HepG2 (cell line): ENCODE measurements at regions not wholly inside any gene's neighbourhood (a gene's known extent, or its start where the extent isn't known, plus 50 kb on each side); places are given as distances from the start of the nearest gene placed in this dataset.

ENCODE experiments used
- ATAC-seq: fragments of 200-7000 bp; cut with Tn5 transposase; 3 replicates; pipeline ENCODE4 v1.9.1; 2020; ENCODE audit warnings: mild to moderate bottlenecking, moderate library complexity
- BruUV-seq: library from RNA; stranded (reverse); fragments of 400-500 nt; replicated peaks from 2 replicates; lab custom pipeline; 2021; lab: Mats Ljungman, UMichigan
- CTCF ChIA-PET: fragments of 300-600 bp; formaldehyde crosslinking; extraction: SDS; loops from one replicate; lab custom pipeline; 2021; ENCODE audit warnings: low total read pairs, inconsistent platforms, low intra/inter-chr PET ratio; lab: Yijun Ruan, JAX
- POLR2A ChIA-PET: fragments of 350-600 bp; sonication (Branson Sonifier 250); formaldehyde crosslinking; loops from one replicate; lab custom pipeline; 2020; ENCODE audit warnings: antibody characterized with exemption, inconsistent platforms; lab: Yijun Ruan, JAX
- DNase-seq: peaks from one replicate; pipeline ENCODE4 v3.0.0-alpha.2; 2015; ENCODE audit warnings: low spot score
- FAIRE-seq: peaks from 3 replicates; lab custom pipeline; 2011; peaks lifted over from hg19 to GRCh38; lab: Jason Lieb, UNC
- H2AFZ ChIP-seq: one replicate; pipeline ENCODE4 v1.6.1; 2011; ENCODE audit warnings: low read length, inconsistent platforms
- H3K27ac ChIP-seq: fragments of 300-600 bp; 3 replicates; pipeline ENCODE4 v1.8.0; 2011; ENCODE audit warnings: mixed run types, mild to moderate bottlenecking, mixed read lengths, low read length, inconsistent platforms; ENCODE audit not compliant: insufficient read depth; ENCODE audit errors: extremely low read length
- H3K27me3 ChIP-seq, 2 experiments: fragments of 200-600 bp in 1 of 2; 2 replicates in 1 of 2; 3 replicates in 1 of 2; pipeline versions ENCODE4 v1.6.0 to v1.8.0; 2011; ENCODE audit warnings: low read length in 2 of 2, mild to moderate bottlenecking in 2 of 2, moderate library complexity in 2 of 2, inconsistent platforms in 1 of 2; ENCODE audit not compliant: insufficient read depth in 2 of 2, control insufficient read depth in 1 of 2
- H3K36me3 ChIP-seq, 2 experiments: fragments of 200-600 bp in 1 of 2; replicated peaks in 1 of 2; 2 replicates in 1 of 2; 3 replicates in 1 of 2; pipeline versions ENCODE4 v1.5.1 to v1.8.0; 2011; ENCODE audit warnings: low read length in 2 of 2, inconsistent platforms in 1 of 2; ENCODE audit not compliant: insufficient read depth in 2 of 2, control insufficient read depth in 1 of 2
- H3K4me1 ChIP-seq: 2 replicates; pipeline ENCODE4 v1.5.1; 2012; ENCODE audit warnings: low read length, inconsistent platforms; ENCODE audit not compliant: insufficient read depth
- H3K4me2 ChIP-seq: 2 replicates; pipeline ENCODE4 v1.6.0; 2011; ENCODE audit warnings: low read depth, low read length, inconsistent platforms
- H3K4me3 ChIP-seq, 3 experiments: fragments of 200-600 bp in 1 of 3; sonication (generic), shearing (Covaris generic) in 1 of 3; replicated peaks in 1 of 3; 2 replicates each; pipeline ENCODE4 v1.5.1; 2011 to 2016; ENCODE audit warnings: low read length in 3 of 3, inconsistent platforms in 2 of 3, low read depth in 2 of 3, mild to moderate bottlenecking in 2 of 3, control low read depth in 1 of 3, mixed read lengths in 1 of 3; ENCODE audit not compliant: insufficient read depth in 1 of 3
- H3K79me2 ChIP-seq: one replicate; pipeline ENCODE4 v1.6.1; 2011; ENCODE audit warnings: low read length, inconsistent platforms; ENCODE audit not compliant: insufficient read depth
- H3K9ac ChIP-seq: 2 replicates; pipeline ENCODE4 v1.6.0; 2011; ENCODE audit warnings: mild to moderate bottlenecking, low read depth, low read length, inconsistent platforms; ENCODE audit not compliant: insufficient read depth
- H3K9me3 ChIP-seq: 2 replicates; pipeline ENCODE4 v1.5.1; 2012; ENCODE audit warnings: mild to moderate bottlenecking, low read length
- H4K20me1 ChIP-seq: 2 replicates; pipeline ENCODE4 v1.6.0; 2011; ENCODE audit warnings: inconsistent platforms, mild to moderate bottlenecking, low read length, moderate library complexity; ENCODE audit not compliant: insufficient read depth
- AGO2 ChIP-seq: fragments of 200-400 bp; formaldehyde crosslinking; optimal IDR thresholded peaks from 2 replicates; pipeline ENCODE3; 2017; ENCODE audit warnings: mild to moderate bottlenecking, low read depth, low read length, moderate library complexity
- HOXA3 ChIP-seq: sonication (generic); formaldehyde crosslinking; IDR thresholded peaks from 2 replicates; pipeline ENCODE4 v1.5.0; 2020; ENCODE audit warnings: missing genetic modification reagents
- JARID2 ChIP-seq: sonication (generic); formaldehyde crosslinking; IDR thresholded peaks from 2 replicates; pipeline ENCODE4 v1.8.1; 2023; ENCODE audit warnings: missing genetic modification reagents, inconsistent platforms; ENCODE audit not compliant: insufficient replicate concordance
- KAT8 ChIP-seq: IDR thresholded peaks from 2 replicates; pipeline ENCODE4 v1.6.1; 2016; ENCODE audit warnings: missing genetic modification reagents, missing compliant biosample characterization
- MBNL3 ChIP-seq: fragments of 250-450 bp; sonication (Bioruptor Pico); conservative IDR thresholded peaks from 2 replicates; pipeline ENCODE4 v1.8.0; 2022; ENCODE audit warnings: mild to moderate bottlenecking, inconsistent platforms
- NR2F1 ChIP-seq, 2 experiments: fragments of 450-650 bp in 1 of 2; formaldehyde crosslinking in 1 of 2; IDR thresholded peaks; 2 replicates each; pipeline versions ENCODE4 v1.5.0 to v1.6.1; 2016 to 2020; ENCODE audit warnings: mild to moderate bottlenecking in 1 of 2, missing compliant biosample characterization in 1 of 2, missing genetic modification reagents in 1 of 2, moderate library complexity in 1 of 2
- RNF2 ChIP-seq: fragments of 450-650 bp; conservative IDR thresholded peaks from 2 replicates; pipeline ENCODE4 v1.6.1; 2016; ENCODE audit warnings: low read depth
- SIX1 ChIP-seq: sonication (generic); formaldehyde crosslinking; IDR thresholded peaks from 2 replicates; pipeline ENCODE4 v1.4.0; 2020; ENCODE audit warnings: missing genetic modification reagents, borderline replicate concordance
- SMAD9 ChIP-seq: sonication (generic); formaldehyde crosslinking; IDR thresholded peaks from 2 replicates; pipeline ENCODE4 v1.5.1; 2020; ENCODE audit warnings: mild to moderate bottlenecking, missing genetic modification reagents
- SNAPC2 ChIP-seq: sonication (generic); formaldehyde crosslinking; IDR thresholded peaks from 2 replicates; pipeline ENCODE4 v1.8.1; 2022; ENCODE audit warnings: mild to moderate bottlenecking, missing genetic modification reagents
- ZBTB3 ChIP-seq: sonication (generic); formaldehyde crosslinking; IDR thresholded peaks from 2 replicates; pipeline ENCODE4 v1.4.0; 2020; ENCODE audit warnings: low read depth, mild to moderate bottlenecking, moderate library complexity, missing genetic modification reagents, borderline replicate concordance
- ZFP1 ChIP-seq: IDR thresholded peaks from 2 replicates; pipeline ENCODE4 v1.6.1; 2016
- ZNF136 ChIP-seq: sonication (generic); formaldehyde crosslinking; IDR thresholded peaks from 2 replicates; pipeline ENCODE4 v1.8.1; 2022; ENCODE audit warnings: low read depth, mild to moderate bottlenecking, moderate library complexity, missing genetic modification reagents
- ZNF766 ChIP-seq: sonication (generic); formaldehyde crosslinking; IDR thresholded peaks from 2 replicates; pipeline ENCODE4 v1.5.0; 2020; ENCODE audit warnings: missing genetic modification reagents, borderline replicate concordance
- ZNF83 ChIP-seq: sonication (generic); formaldehyde crosslinking; IDR thresholded peaks from 2 replicates; pipeline ENCODE4 v1.4.0; 2020; ENCODE audit warnings: missing genetic modification reagents, mild to moderate bottlenecking, borderline replicate concordance
- WGBS: methylation state at CpG from one replicate; pipeline ENCODE4 v1.1.6; 2017; ENCODE audit warnings: low lambda C conversion rate; 5-methylcytosine and 5-hydroxymethylcytosine counted together
- in situ Hi-C: cut with HindIII; loops from 2 replicates; pipeline ENCODE4 v1.10.0; 2017; ENCODE audit warnings: low pct_unique_long_range_greater_than_20kb; ENCODE audit not compliant: extremely low pct_ligation_motif_present
- intact Hi-C: fragments of 100-400 bp; cut with micrococcal nuclease; formaldehyde crosslinking; loops from one replicate; pipeline ENCODE4 v1.10.0; 2022; ENCODE audit not compliant: unreplicated experiment
- TF ChIP-seq, protein P1 (sequence below): sonication (generic); formaldehyde crosslinking; IDR thresholded peaks from 2 replicates; pipeline ENCODE4 v1.5.1; 2020; ENCODE audit warnings: missing genetic modification reagents, mild to moderate bottlenecking, borderline replicate concordance
- TF ChIP-seq, protein P2 (sequence below): sonication (generic); formaldehyde crosslinking; IDR thresholded peaks from 2 replicates; pipeline ENCODE4 v1.4.0; 2020; ENCODE audit warnings: missing genetic modification reagents
- TF ChIP-seq, protein P3 (sequence below): sonication (generic); formaldehyde crosslinking; IDR thresholded peaks from 2 replicates; pipeline ENCODE4 v1.4.0; 2020; ENCODE audit warnings: missing genetic modification reagents

DNA sequence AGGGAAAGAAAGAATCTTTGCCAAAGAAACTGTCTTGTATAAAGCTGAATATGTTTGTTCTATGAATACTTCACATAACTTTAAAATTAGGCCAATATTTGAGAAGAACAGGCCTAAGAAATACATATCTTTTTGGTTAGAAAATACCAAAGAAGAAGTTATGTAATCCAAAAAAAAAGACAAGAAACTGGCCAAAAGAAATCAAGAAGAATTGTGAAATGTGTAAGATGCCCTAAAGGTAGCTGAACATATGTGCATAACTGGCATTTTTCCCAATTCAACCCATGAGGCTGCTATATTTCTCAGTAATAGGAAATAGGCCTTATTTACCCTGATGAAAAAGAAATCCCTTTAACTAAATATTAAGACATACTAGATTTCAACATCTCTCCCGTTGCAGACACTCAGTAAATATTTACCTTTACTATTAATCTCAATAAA is 290.0 kb downstream of the CETN3 start:
- no peaks in the 10 kb centered on the region for H3K4me1 ChIP-seq
- intact Hi-C loops (no loop called here), in situ Hi-C loops (no loop called here)
- H3K4me3 ChIP-seq = no peak overlapping the region
- H3K36me3 ChIP-seq = no peaks in the 10 kb centered on the region
- CTCF ChIA-PET = no interaction called here
- no peak for DNase-seq
- FAIRE-seq = no peak
- POLR2A ChIA-PET = no interaction called here
- H3K79me2 ChIP-seq = no peaks in the 10 kb centered on the region
- no peaks in the 10 kb centered on the region for H3K27me3 ChIP-seq
- no TSS peak for BruUV-seq
- H3K27ac ChIP-seq = no peak overlapping the region
- ATAC-seq = no peak
- H3K9me3 ChIP-seq = no peaks in the 10 kb centered on the region
- no peak overlapping the region for H2AFZ ChIP-seq
- no peak overlapping the region for H3K4me2 ChIP-seq
- no peaks in the 10 kb centered on the region for H4K20me1 ChIP-seq
- no peak overlapping the region for H3K9ac ChIP-seq
- TF ChIP-seq, protein P1, sequence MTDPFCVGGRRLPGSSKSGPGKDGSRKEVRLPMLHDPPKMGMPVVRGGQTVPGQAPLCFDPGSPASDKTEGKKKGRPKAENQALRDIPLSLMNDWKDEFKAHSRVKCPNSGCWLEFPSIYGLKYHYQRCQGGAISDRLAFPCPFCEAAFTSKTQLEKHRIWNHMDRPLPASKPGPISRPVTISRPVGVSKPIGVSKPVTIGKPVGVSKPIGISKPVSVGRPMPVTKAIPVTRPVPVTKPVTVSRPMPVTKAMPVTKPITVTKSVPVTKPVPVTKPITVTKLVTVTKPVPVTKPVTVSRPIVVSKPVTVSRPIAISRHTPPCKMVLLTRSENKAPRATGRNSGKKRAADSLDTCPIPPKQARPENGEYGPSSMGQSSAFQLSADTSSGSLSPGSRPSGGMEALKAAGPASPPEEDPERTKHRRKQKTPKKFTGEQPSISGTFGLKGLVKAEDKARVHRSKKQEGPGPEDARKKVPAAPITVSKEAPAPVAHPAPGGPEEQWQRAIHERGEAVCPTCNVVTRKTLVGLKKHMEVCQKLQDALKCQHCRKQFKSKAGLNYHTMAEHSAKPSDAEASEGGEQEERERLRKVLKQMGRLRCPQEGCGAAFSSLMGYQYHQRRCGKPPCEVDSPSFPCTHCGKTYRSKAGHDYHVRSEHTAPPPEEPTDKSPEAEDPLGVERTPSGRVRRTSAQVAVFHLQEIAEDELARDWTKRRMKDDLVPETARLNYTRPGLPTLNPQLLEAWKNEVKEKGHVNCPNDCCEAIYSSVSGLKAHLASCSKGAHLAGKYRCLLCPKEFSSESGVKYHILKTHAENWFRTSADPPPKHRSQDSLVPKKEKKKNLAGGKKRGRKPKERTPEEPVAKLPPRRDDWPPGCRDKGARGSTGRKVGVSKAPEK (CRISPR knock-in tag) = no peak
- TF ChIP-seq MBNL3 (no peak), ZNF766 (CRISPR knock-in tag) (no peak), AGO2 (no peak), JARID2 (CRISPR knock-in tag) (no peak), RNF2 (no peak), ZBTB3 (no peak), KAT8 (CRISPR knock-in tag) (no peak), ZNF83 (CRISPR knock-in tag) (no peak), SNAPC2 (no peak), HOXA3 (no peak), NR2F1 (CRISPR knock-in tag; IDR thresholded peaks at IDR 0.05) (no peak), ZNF136 (no peak), SIX1 (CRISPR knock-in tag) (no peak), ZFP1 (no peak), SMAD9 (CRISPR knock-in tag) (no peak)
- TF ChIP-seq, protein P2, sequence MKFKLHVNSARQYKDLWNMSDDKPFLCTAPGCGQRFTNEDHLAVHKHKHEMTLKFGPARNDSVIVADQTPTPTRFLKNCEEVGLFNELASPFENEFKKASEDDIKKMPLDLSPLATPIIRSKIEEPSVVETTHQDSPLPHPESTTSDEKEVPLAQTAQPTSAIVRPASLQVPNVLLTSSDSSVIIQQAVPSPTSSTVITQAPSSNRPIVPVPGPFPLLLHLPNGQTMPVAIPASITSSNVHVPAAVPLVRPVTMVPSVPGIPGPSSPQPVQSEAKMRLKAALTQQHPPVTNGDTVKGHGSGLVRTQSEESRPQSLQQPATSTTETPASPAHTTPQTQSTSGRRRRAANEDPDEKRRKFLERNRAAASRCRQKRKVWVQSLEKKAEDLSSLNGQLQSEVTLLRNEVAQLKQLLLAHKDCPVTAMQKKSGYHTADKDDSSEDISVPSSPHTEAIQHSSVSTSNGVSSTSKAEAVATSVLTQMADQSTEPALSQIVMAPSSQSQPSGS (CRISPR knock-in tag) = no peak
- TF ChIP-seq, protein P3, sequence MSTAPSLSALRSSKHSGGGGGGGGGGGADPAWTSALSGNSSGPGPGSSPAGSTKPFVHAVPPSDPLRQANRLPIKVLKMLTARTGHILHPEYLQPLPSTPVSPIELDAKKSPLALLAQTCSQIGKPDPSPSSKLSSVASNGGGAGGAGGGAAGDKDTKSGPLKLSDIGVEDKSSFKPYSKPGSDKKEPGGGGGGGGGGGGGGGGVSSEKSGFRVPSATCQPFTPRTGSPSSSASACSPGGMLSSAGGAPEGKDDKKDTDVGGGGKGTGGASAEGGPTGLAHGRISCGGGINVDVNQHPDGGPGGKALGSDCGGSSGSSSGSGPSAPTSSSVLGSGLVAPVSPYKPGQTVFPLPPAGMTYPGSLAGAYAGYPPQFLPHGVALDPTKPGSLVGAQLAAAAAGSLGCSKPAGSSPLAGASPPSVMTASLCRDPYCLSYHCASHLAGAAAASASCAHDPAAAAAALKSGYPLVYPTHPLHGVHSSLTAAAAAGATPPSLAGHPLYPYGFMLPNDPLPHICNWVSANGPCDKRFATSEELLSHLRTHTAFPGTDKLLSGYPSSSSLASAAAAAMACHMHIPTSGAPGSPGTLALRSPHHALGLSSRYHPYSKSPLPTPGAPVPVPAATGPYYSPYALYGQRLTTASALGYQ = no peak
- 0% methylated on average over 1 of the region's 1 CpG for WGBS
